SK-N-SH (cell line): ENCODE measurements at regions not wholly inside any gene's neighbourhood (a gene's known extent, or its start where the extent isn't known, plus 50 kb on each side); places are given as distances from the start of the nearest gene placed in this dataset.

Source experiments
- CHD2 ChIP-seq: fragments of 150-350 bp; IDR thresholded peaks from 2 replicates; pipeline ENCODE4 v1.6.1; 2018; ENCODE audit warnings: low read length; ENCODE audit not compliant: partially characterized antibody
- CTCF ChIP-seq: fragments of 200-600 bp; sonication (generic); IDR thresholded peaks from 2 replicates; pipeline ENCODE4 v1.6.1; 2017; ENCODE audit warnings: antibody characterized with exemption, mild to moderate bottlenecking, moderate library complexity
- EP300 ChIP-seq, 2 experiments: IDR thresholded peaks; 2 replicates each; pipeline versions ENCODE4 v1.4.0 to v1.6.1; 2012; ENCODE audit warnings: borderline replicate concordance in 1 of 2, low read depth in 1 of 2, low read length in 1 of 2
- EZH2phosphoT487 ChIP-seq: fragments of 200-600 bp; sonication (generic); IDR thresholded peaks from 2 replicates; pipeline ENCODE4 v1.6.1; 2017; ENCODE audit warnings: low read depth, mixed run types, mild to moderate bottlenecking, antibody characterized with exemption, moderate library complexity, borderline replicate concordance
- FOSL2 ChIP-seq: IDR thresholded peaks from 2 replicates; pipeline ENCODE4 v1.4.0; 2012; ENCODE audit warnings: low read depth, mild to moderate bottlenecking, moderate library complexity, borderline replicate concordance
- FOXJ3 ChIP-seq: sonication (generic); formaldehyde crosslinking; IDR thresholded peaks from 2 replicates; pipeline ENCODE4 v1.5.1; 2020; ENCODE audit warnings: mild to moderate bottlenecking, missing genetic modification reagents
- FOXM1 ChIP-seq: IDR thresholded peaks from 2 replicates; pipeline ENCODE4 v1.4.0; 2012; ENCODE audit warnings: low read depth, mild to moderate bottlenecking
- GABPA ChIP-seq: IDR thresholded peaks from 2 replicates; pipeline ENCODE4 v1.4.0; 2012; ENCODE audit warnings: low read depth, mild to moderate bottlenecking
- POLR2AphosphoS5 ChIP-seq: IDR thresholded peaks from 2 replicates; pipeline ENCODE4 v1.6.1; 2012; ENCODE audit warnings: low read depth, low read length
- RAD21 ChIP-seq: IDR thresholded peaks from 2 replicates; pipeline ENCODE4 v1.6.1; 2012; ENCODE audit warnings: mild to moderate bottlenecking, low read length
- REST ChIP-seq: IDR thresholded peaks from 2 replicates; pipeline ENCODE4 v1.6.1; 2012; ENCODE audit warnings: mild to moderate bottlenecking, low read depth, low read length, moderate library complexity
- TCF12 ChIP-seq: IDR thresholded peaks from 2 replicates; pipeline ENCODE4 v1.4.0; 2012
- TEAD4 ChIP-seq: IDR thresholded peaks from 2 replicates; pipeline ENCODE4 v1.4.0; 2012; ENCODE audit warnings: mild to moderate bottlenecking, borderline replicate concordance; ENCODE audit not compliant: insufficient read depth
- YY1 ChIP-seq: IDR thresholded peaks from 2 replicates; pipeline ENCODE4 v1.4.0; 2012; ENCODE audit warnings: low read depth, mild to moderate bottlenecking

DNA sequence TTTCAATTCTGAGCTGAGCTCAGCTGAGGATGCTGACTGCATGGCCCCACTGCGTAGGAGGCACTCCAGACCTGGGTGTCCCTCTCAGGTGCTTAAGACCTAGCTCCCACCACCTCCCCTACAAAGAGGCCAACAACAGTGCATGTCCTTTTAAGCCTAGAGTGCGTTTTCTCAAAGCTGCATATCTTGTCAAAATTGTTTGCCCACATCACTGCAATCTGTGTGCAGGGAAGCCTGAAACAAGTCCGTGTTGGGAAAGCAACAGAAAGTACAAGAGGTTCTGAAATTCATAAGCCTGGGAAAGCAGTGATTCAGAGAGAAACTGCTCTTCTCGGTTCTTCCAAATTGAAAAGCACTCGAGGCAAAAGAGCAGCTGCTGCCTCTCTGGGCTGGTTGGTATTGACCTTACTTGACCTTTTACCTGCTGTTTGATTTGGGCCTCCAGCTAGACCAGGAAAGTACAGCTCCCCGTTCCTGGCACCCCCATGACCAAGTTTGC is 238.4 kb downstream of the NR2F1-AS1 start:
- TF ChIP-seq CTCF (no peak), TCF12 (no peak), REST (no peak), GABPA (no peak), YY1 (no peak), EP300 (IDR thresholded peaks at IDR 0.05; ENCODE audit: borderline replicate concordance in 1 of 2, low read depth in 1 of 2, low read length in 1 of 2) (no peak), EZH2phosphoT487 (no peak), FOXM1 (no peak), RAD21 (no peak), POLR2AphosphoS5 (no peak), TEAD4 (no peak), CHD2 (no peak), FOSL2 (no peak), FOXJ3 (CRISPR knock-in tag) (no peak)
